Liver (tissue), 3 donors: ENCODE measurements at regions not wholly inside any gene's neighbourhood (a gene's known extent, or its start where the extent isn't known, plus 50 kb on each side); places are given as distances from the start of the nearest gene placed in this dataset.
"Not testable (repeated sequence)": the region's sequence is repeated elsewhere in the genome, so short reads cannot be mapped to it uniquely, and the experiment has no call there.

ENCODE experiments used
- GABPA ChIP-seq, 2 donors: IDR thresholded peaks in 1 of 2; conservative IDR thresholded peaks in 1 of 2; 2 replicates each; pipeline ENCODE4 v1.6.1; 2016; ENCODE audit warnings: antibody characterized with exemption in 2 of 2, mild to moderate bottlenecking in 1 of 2, moderate library complexity in 1 of 2
- JUND ChIP-seq, 2 donors: IDR thresholded peaks; 2 replicates each; pipeline ENCODE4 v1.6.1; 2016; ENCODE audit warnings: antibody characterized with exemption in 2 of 2
- MAX ChIP-seq: IDR thresholded peaks from 2 replicates; pipeline ENCODE4 v1.6.1; 2016; ENCODE audit warnings: antibody characterized with exemption
- RAD21 ChIP-seq, 2 donors: IDR thresholded peaks; 2 replicates each; pipeline ENCODE4 v1.6.1; 2016; ENCODE audit warnings: antibody characterized with exemption in 2 of 2, mild to moderate bottlenecking in 2 of 2
- REST ChIP-seq: IDR thresholded peaks from 2 replicates; pipeline ENCODE4 v1.6.1; 2016; ENCODE audit warnings: antibody characterized with exemption, mild to moderate bottlenecking
- SP1 ChIP-seq: IDR thresholded peaks from 2 replicates; pipeline ENCODE4 v1.6.1; 2018; ENCODE audit warnings: antibody characterized with exemption, mild to moderate bottlenecking
- TAF1 ChIP-seq: conservative IDR thresholded peaks from 2 replicates; pipeline ENCODE4 v1.6.1; 2016; ENCODE audit warnings: antibody characterized with exemption, mild to moderate bottlenecking
- YY1 ChIP-seq: IDR thresholded peaks from 2 replicates; pipeline ENCODE4 v1.6.1; 2016; ENCODE audit warnings: antibody characterized with exemption, mild to moderate bottlenecking
- TF ChIP-seq, protein P1 (sequence below): fragments of 150-350 bp; IDR thresholded peaks from 2 replicates; pipeline ENCODE4 v1.5.1; 2017; ENCODE audit warnings: improper control_type of control experiment, low read depth, low read length; ENCODE audit not compliant: missing input control
- TF ChIP-seq, protein P2 (sequence below): IDR thresholded peaks from 2 replicates; pipeline ENCODE4 v1.6.1; 2016; ENCODE audit warnings: antibody characterized with exemption
- donor health status: healthy.
- donor health status: healthy.

DNA sequence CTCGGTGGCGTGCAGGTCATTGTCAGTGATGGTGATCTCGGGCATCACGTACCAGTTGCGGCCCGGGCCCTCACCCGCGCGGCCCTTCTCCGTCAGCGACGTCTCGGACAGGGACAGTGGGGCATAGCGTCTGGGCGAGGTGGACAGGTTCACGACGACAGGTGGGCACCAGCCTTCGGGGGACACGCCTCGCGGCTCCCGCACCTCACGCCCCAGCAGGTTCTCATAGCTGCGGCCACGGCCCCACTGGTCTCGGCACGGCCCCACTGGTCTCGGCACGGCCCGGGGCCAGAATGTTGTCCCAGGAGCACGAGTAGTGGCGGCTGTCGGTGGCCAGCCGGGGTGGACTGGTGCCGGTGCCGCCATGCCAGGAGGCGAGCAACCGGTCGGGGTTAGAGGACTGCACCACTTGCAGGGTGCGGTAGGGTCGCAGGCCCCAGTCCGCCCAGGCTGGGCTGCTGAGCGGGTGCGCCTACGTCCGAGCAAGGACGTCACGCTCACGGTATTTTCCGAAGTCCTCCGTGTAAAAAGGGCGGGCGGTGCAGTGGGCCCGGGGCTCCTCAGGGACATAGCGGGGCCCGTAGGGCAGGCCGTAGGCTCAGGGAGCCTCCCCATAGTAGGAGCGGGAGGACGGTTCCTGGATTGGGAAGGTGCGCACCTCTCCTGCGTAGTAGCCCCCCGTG, 250.5 kb downstream of the ANKRD30B start:
- not testable (repeated sequence) for TF ChIP-seq SP1; TAF1; JUND (IDR thresholded peaks at IDR 0.05); RAD21 (IDR thresholded peaks at IDR 0.05); REST; YY1; MAX; GABPA (IDR thresholded peaks at IDR 0.05 in 1 of 2, conservative IDR thresholded peaks at IDR 0.05 in 1 of 2)
- TF ChIP-seq, protein P1, sequence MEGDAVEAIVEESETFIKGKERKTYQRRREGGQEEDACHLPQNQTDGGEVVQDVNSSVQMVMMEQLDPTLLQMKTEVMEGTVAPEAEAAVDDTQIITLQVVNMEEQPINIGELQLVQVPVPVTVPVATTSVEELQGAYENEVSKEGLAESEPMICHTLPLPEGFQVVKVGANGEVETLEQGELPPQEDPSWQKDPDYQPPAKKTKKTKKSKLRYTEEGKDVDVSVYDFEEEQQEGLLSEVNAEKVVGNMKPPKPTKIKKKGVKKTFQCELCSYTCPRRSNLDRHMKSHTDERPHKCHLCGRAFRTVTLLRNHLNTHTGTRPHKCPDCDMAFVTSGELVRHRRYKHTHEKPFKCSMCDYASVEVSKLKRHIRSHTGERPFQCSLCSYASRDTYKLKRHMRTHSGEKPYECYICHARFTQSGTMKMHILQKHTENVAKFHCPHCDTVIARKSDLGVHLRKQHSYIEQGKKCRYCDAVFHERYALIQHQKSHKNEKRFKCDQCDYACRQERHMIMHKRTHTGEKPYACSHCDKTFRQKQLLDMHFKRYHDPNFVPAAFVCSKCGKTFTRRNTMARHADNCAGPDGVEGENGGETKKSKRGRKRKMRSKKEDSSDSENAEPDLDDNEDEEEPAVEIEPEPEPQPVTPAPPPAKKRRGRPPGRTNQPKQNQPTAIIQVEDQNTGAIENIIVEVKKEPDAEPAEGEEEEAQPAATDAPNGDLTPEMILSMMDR, result not testable (repeated sequence)
- TF ChIP-seq, protein P2, sequence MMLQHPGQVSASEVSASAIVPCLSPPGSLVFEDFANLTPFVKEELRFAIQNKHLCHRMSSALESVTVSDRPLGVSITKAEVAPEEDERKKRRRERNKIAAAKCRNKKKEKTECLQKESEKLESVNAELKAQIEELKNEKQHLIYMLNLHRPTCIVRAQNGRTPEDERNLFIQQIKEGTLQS, result not testable (repeated sequence)
